ENCODE measurements at regions not wholly inside any gene's neighbourhood (a gene's known extent, or its start where the extent isn't known, plus 50 kb on each side); places are given as distances from the start of the nearest gene placed in this dataset.
"Not testable (repeated sequence)": the region's sequence is repeated elsewhere in the genome, so short reads cannot be mapped to it uniquely, and the experiment has no call there.

GRCh38 chr21:13514308-13514707, 95.3 kb upstream of the POTED start:
- H3K36me3 ChIP-seq (ENCODE audit: low read depth); H3K4me1 ChIP-seq (ENCODE audit: low read depth); H3K4me3 ChIP-seq; DNase-seq; intact Hi-C loops (cut with DNase I, micrococcal nuclease); H3K9me3 ChIP-seq; ATAC-seq: not testable (repeated sequence)

GRCh38 chr21:13515980-13516379, 93.6 kb upstream of the POTED start:
- H3K4me1 ChIP-seq (ENCODE audit: low read depth); ATAC-seq; H3K36me3 ChIP-seq (ENCODE audit: low read depth); intact Hi-C loops (cut with DNase I, micrococcal nuclease); H3K9me3 ChIP-seq; H3K4me3 ChIP-seq; DNase-seq: not testable (repeated sequence)

GRCh38 chr21:13519971-13520370, 89.6 kb upstream of the POTED start:
- DNase-seq; H3K36me3 ChIP-seq (ENCODE audit: low read depth); intact Hi-C loops (cut with DNase I, micrococcal nuclease); ATAC-seq; H3K4me3 ChIP-seq; H3K9me3 ChIP-seq; H3K4me1 ChIP-seq (ENCODE audit: low read depth): not testable (repeated sequence)

GRCh38 chr21:13525015-13525414, 84.6 kb upstream of the POTED start:
- intact Hi-C loops (cut with DNase I, micrococcal nuclease); H3K36me3 ChIP-seq (ENCODE audit: low read depth); DNase-seq; H3K4me3 ChIP-seq; H3K4me1 ChIP-seq (ENCODE audit: low read depth); ATAC-seq: not testable (repeated sequence)
- H3K9me3 ChIP-seq = peaks cover 10% of the 10 kb centered on the region

- intact Hi-C loops (cut with DNase I, micrococcal nuclease); ATAC-seq; H3K36me3 ChIP-seq (ENCODE audit: low read depth); H3K4me1 ChIP-seq (ENCODE audit: low read depth); H3K4me3 ChIP-seq; DNase-seq: not testable (repeated sequence)
- peaks cover 10% of the 10 kb centered on the region for H3K9me3 ChIP-seq
Observed at GRCh38 chr21:13529082-13529481, 80.5 kb upstream of the POTED start.

DNA sequence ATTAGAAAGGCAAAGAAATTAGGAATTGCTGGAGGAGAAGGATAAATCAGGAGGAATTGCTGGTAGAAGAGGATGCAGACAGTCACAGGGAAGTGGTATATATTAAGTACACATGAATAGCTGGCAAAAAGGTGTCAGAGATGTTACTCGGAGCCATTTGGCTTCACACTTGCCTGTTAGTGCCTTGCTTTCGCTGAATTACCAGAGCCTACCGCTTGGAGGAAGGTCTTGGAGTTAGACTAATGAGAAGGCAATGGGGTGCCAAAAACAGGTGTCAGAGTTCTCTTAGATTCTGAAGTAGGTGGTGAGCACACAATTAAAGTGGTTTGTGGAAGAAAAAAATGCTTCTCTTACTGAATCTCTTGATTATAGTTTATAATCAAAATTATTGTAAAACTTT, 79.9 kb upstream of the POTED start:
- intact Hi-C loops (cut with DNase I, micrococcal nuclease); H3K4me3 ChIP-seq; ATAC-seq; H3K4me1 ChIP-seq (ENCODE audit: low read depth); H3K36me3 ChIP-seq (ENCODE audit: low read depth); DNase-seq: not testable (repeated sequence)
- peaks cover 10% of the 10 kb centered on the region for H3K9me3 ChIP-seq

DNA sequence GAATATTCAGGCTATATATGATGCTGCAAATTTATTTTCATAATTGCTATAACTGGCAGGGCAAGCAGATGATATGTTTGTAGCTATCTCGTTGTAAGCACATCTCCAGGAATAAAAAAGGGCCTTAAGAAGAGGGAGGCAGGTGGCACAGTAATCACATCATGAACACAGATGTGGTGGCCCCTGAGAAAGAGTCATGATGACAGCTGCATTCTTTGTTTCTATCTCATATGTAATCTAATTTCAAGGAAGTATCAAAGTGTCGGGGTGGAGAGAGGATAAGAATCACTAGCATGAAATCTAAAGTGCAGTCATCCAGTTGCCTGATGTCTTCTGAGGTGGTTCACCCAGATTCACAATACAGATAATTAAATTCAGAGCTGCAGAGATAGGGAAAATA, 78.9 kb upstream of the POTED start:
- H3K4me1 ChIP-seq (ENCODE audit: low read depth); ATAC-seq; DNase-seq; H3K4me3 ChIP-seq; H3K36me3 ChIP-seq (ENCODE audit: low read depth); intact Hi-C loops (cut with DNase I, micrococcal nuclease): not testable (repeated sequence)
- H3K9me3 ChIP-seq = peaks cover 10% of the 10 kb centered on the region

- H3K36me3 ChIP-seq (ENCODE audit: low read depth); intact Hi-C loops (cut with DNase I, micrococcal nuclease); H3K4me3 ChIP-seq; H3K9me3 ChIP-seq; DNase-seq; H3K4me1 ChIP-seq (ENCODE audit: low read depth); ATAC-seq: not testable (repeated sequence)
Observed at GRCh38 chr21:13543482-13543881, 66.1 kb upstream of the POTED start.

DNA sequence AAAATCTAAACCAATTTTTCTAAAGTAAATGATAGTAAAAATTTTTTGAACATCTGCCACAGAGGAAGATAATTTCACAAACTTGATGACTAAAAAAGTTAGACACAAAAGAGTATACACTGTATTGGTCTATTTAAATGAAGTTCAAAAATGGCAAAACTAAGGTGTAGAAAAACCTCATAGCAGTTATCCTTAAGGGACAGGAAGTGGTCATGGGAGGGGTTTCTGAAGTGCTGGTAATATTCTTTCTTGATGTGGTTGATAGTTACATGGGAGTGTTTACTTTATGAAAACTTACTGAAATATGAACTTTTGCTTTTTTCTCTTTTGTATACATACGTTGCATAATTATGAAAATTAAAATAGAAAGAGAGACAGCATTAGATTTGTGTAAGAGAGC, 64.1 kb upstream of the POTED start:
- intact Hi-C loops (cut with DNase I, micrococcal nuclease); DNase-seq; H3K4me3 ChIP-seq; H3K9me3 ChIP-seq; H3K36me3 ChIP-seq (ENCODE audit: low read depth); H3K4me1 ChIP-seq (ENCODE audit: low read depth): not testable (repeated sequence)
- ATAC-seq = peak; percentile 23
